MCF 10A (cell line): ENCODE measurements at regions not wholly inside any gene's neighbourhood (a gene's known extent, or its start where the extent isn't known, plus 50 kb on each side); places are given as distances from the start of the nearest gene placed in this dataset.

Experiments
- BruUV-seq: library from RNA; stranded (reverse); fragments of 400-500 nt; replicated peaks from 2 replicates; lab custom pipeline; 2021; lab: Mats Ljungman, UMichigan
- CTCF ChIA-PET: fragments of 300-600 bp; sonication (Branson Sonifier 250); formaldehyde crosslinking; extraction: SDS; loops from one replicate; lab custom pipeline; 2021; ENCODE audit warnings: antibody characterized with exemption, inconsistent platforms; lab: Yijun Ruan, JAX
- POLR2A ChIA-PET: fragments of 300-600, 350-650 bp; sonication (Branson Sonifier 250); formaldehyde crosslinking; extraction: SDS; loops from one replicate; lab custom pipeline; 2020; ENCODE audit warnings: antibody characterized with exemption, inconsistent platforms; lab: Yijun Ruan, JAX
- DNase-seq: peaks from one replicate; pipeline ENCODE4 v3.0.0-alpha.2; 2018; ENCODE audit not compliant: unreplicated experiment
- H3K27ac Mint-ChIP-seq: one replicate; pipeline ENCODE4 v1.8.0; 2022; ENCODE audit warnings: mild to moderate bottlenecking, low read depth, mixed read lengths; ENCODE audit not compliant: unreplicated experiment
- H3K27me3 Mint-ChIP-seq: one replicate; pipeline ENCODE4 v1.8.0; 2022; ENCODE audit warnings: mixed read lengths; ENCODE audit not compliant: insufficient read depth, unreplicated experiment
- H3K36me3 Mint-ChIP-seq: one replicate; pipeline ENCODE4 v1.8.0; 2022; ENCODE audit warnings: mild to moderate bottlenecking, moderate library complexity, mixed read lengths; ENCODE audit not compliant: insufficient read depth, unreplicated experiment
- H3K4me1 Mint-ChIP-seq: one replicate; pipeline ENCODE4 v1.8.0; 2022; ENCODE audit warnings: mixed read lengths; ENCODE audit not compliant: insufficient read depth, unreplicated experiment
- H3K4me3 Mint-ChIP-seq: one replicate; pipeline ENCODE4 v1.8.0; 2022; ENCODE audit warnings: mild to moderate bottlenecking, moderate library complexity, mixed read lengths; ENCODE audit not compliant: unreplicated experiment
- H3K9me3 Mint-ChIP-seq: one replicate; pipeline ENCODE4 v1.8.0; 2022; ENCODE audit warnings: mixed read lengths; ENCODE audit not compliant: unreplicated experiment
- CTCF ChIP-seq: fragments of 200-600 bp; IDR thresholded peaks from one replicate; pipeline ENCODE4 v1.8.0; 2022; ENCODE audit warnings: antibody characterized with exemption, mild to moderate bottlenecking; ENCODE audit not compliant: unreplicated experiment
- intact Hi-C: fragments of 100-400 bp; cut with micrococcal nuclease; formaldehyde crosslinking; loops from 2 replicates; pipeline ENCODE4 v1.14.1; 2022

- Mint-ChIP-seq H3K4me1 (peaks cover 5% of the 10 kb centered on the region), H3K9me3 (peaks cover 8% of the 10 kb centered on the region), H3K27me3 (no peaks in the 10 kb centered on the region), H3K36me3 (peaks cover 4% of the 10 kb centered on the region), H3K27ac (no peak overlapping the region), H3K4me3 (no peak overlapping the region)
- CTCF ChIA-PET = no interaction called here
- intact Hi-C loops = no loop called here
- POLR2A ChIA-PET = no interaction called here
- DNase-seq = no peak
- no TSS peak for BruUV-seq
- TF ChIP-seq CTCF = no peak
These were observed 262.2 kb upstream of the CEP162 start for GRCh38 chr6:84489598-84489997.

GRCh38 chr6:84486526-84486925, 259.1 kb upstream of the CEP162 start:
- no TSS peak for BruUV-seq
- CTCF ChIA-PET = no interaction called here
- no peak for TF ChIP-seq CTCF
- DNase-seq = no peak
- no peak overlapping the region for H3K27ac Mint-ChIP-seq
- H3K4me3 Mint-ChIP-seq = no peak overlapping the region
- H3K27me3 Mint-ChIP-seq = no peaks in the 10 kb centered on the region
- H3K36me3 Mint-ChIP-seq = peaks cover 4% of the 10 kb centered on the region
- intact Hi-C loops = no loop called here
- peaks cover 8% of the 10 kb centered on the region for H3K9me3 Mint-ChIP-seq
- POLR2A ChIA-PET = no interaction called here
- no peaks in the 10 kb centered on the region for H3K4me1 Mint-ChIP-seq

- intact Hi-C loops = no loop called here
- no peak for DNase-seq
- H3K9me3 Mint-ChIP-seq = peaks cover 7% of the 10 kb centered on the region
- no peak overlapping the region for H3K4me3 Mint-ChIP-seq
- peaks cover 5% of the 10 kb centered on the region for H3K4me1 Mint-ChIP-seq
- H3K36me3 Mint-ChIP-seq = no peaks in the 10 kb centered on the region
- ChIA-PET POLR2A (no interaction called here), CTCF (interaction anchor here (0.6 to 1.4 kb wide), 3 partner anchors 24 to 597 kb away, joined by 3 to 4 read pairs (median 3); no protein-coding TSS in a partner anchor)
- no TSS peak for BruUV-seq
- no peak for TF ChIP-seq CTCF
- no peak overlapping the region for H3K27ac Mint-ChIP-seq
- H3K27me3 Mint-ChIP-seq = no peaks in the 10 kb centered on the region
These were observed 241.7 kb upstream of the CEP162 start for GRCh38 chr6:84469144-84469543.

- no peaks in the 10 kb centered on the region for H3K9me3 Mint-ChIP-seq
- no peak overlapping the region for H3K4me3 Mint-ChIP-seq
- no TSS peak for BruUV-seq
- no peaks in the 10 kb centered on the region for H3K36me3 Mint-ChIP-seq
- CTCF ChIA-PET = interaction anchor here (0.6 to 1.9 kb wide), 4 partner anchors 15 to 502 kb away, joined by 3 to 6 read pairs (median 5); no protein-coding TSS in a partner anchor
- peaks cover 14% of the 10 kb centered on the region for H3K4me1 Mint-ChIP-seq
- intact Hi-C loops = no loop called here
- no peak overlapping the region for H3K27ac Mint-ChIP-seq
- H3K27me3 Mint-ChIP-seq = no peaks in the 10 kb centered on the region
- POLR2A ChIA-PET = no interaction called here
- DNase-seq = no peak
- no peak for TF ChIP-seq CTCF
These were observed 239.9 kb upstream of the CEP162 start for GRCh38 chr6:84467296-84467695.
